ENCODE measurements at regions not wholly inside any gene's neighbourhood (a gene's known extent, or its start where the extent isn't known, plus 50 kb on each side); places are given as distances from the start of the nearest gene placed in this dataset.

DNA sequence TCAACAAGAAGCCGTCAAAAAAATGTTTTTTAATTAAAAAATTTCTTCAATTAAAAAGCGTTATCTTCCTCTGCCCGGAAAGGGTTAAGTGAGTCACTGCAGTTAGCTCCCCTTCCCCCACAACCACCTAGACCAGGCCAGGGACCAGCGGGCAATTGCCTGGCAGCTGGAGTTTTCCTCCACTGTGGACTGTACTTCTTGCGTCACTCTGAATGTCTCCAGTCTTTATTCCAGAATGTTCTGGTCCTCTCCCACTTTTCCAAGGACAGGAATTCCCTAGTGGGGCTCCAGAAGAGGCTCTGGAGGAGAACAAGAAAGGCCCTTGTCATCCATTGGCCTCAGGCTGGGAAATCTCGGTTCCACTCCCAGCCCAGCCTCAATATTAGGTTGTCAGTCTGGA is 114.0 kb downstream of the C9orf50 start:
- CTCF ChIA-PET = interaction anchor here (0.5 to 1.0 kb wide), 3 partner anchors 63 to 368 kb away, joined by 3 read pairs; no protein-coding TSS in a partner anchor
- Histone ChIP-seq H3K36me3 (ENCODE audit: control insufficient read depth in 1 of 2, insufficient read depth in 2 of 2, low read length in 2 of 2) (peaks cover 0 to 4% of the 10 kb centered on the region in 2 experiments; a peak in 1 of 4 replicates), H4K20me1 (ENCODE audit: insufficient read depth) (no peaks in the 10 kb centered on the region), H3K27ac (ENCODE audit: low read depth, low read length) (peak overlapping the region; percentile 100), H2AFZ (ENCODE audit: low read depth, low read length, poor library complexity, severe bottlenecking) (no peak overlapping the region), H3K4me1 (ENCODE audit: control insufficient read depth in 1 of 2, insufficient read depth in 2 of 2, low read length in 2 of 2) (peaks cover 50 to 74% of the 10 kb centered on the region in 2 experiments), H3K79me2 (ENCODE audit: insufficient read depth, low read length) (no peaks in the 10 kb centered on the region), H3K27me3 (ENCODE audit: insufficient read depth, low read length) (no peaks in the 10 kb centered on the region), H3K4me2 (ENCODE audit: low read length) (peak overlapping the region; percentile 71), H3K9me3 (ENCODE audit: control insufficient read depth in 1 of 2, insufficient read depth in 1 of 2, low read depth in 1 of 2, low read length in 2 of 2) (peaks cover 0 to 25% of the 10 kb centered on the region in 2 experiments; a peak in 1 of 4 replicates), H3K9ac (ENCODE audit: low read length) (peak overlapping the region; percentile 53), H3K4me3 (replicated peaks in 1 of 2; ENCODE audit: low read depth in 1 of 2, low read length in 2 of 2) (no peak overlapping the region), H3K9me2 (ENCODE audit: insufficient read depth) (no peaks in the 10 kb centered on the region)
- RAD21 ChIA-PET (ENCODE audit: low non-redundant PET in 1 of 2, low total read pairs in 2 of 2, uncharacterized antibody in 2 of 2, unreplicated experiment in 2 of 2) = no interaction called here
- no peak for TF ChIP-seq JUND (IDR thresholded peaks at IDR 0.05)
- no peak for TF ChIP-seq CBX3 (IDR thresholded peaks at IDR 0.05; ENCODE audit: low read depth)
- TF ChIP-seq, protein P1, sequence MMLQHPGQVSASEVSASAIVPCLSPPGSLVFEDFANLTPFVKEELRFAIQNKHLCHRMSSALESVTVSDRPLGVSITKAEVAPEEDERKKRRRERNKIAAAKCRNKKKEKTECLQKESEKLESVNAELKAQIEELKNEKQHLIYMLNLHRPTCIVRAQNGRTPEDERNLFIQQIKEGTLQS (IDR thresholded peaks at IDR 0.05) = no peak
- TF ChIP-seq ZFX (IDR thresholded peaks at IDR 0.05) = 0 out of 2 replicates have a peak, but pooled peaks have one; percentile 13
- TF ChIP-seq SRF (IDR thresholded peaks at IDR 0.05; ENCODE audit: low read depth) = no peak
- TF ChIP-seq ZNF274 (IDR thresholded peaks at IDR 0.05; ENCODE audit: low read depth, low read length) = no peak
- no peak for TF ChIP-seq EZH2phosphoT487 (IDR thresholded peaks at IDR 0.05; ENCODE audit: borderline replicate concordance)
- TF ChIP-seq, protein P2, sequence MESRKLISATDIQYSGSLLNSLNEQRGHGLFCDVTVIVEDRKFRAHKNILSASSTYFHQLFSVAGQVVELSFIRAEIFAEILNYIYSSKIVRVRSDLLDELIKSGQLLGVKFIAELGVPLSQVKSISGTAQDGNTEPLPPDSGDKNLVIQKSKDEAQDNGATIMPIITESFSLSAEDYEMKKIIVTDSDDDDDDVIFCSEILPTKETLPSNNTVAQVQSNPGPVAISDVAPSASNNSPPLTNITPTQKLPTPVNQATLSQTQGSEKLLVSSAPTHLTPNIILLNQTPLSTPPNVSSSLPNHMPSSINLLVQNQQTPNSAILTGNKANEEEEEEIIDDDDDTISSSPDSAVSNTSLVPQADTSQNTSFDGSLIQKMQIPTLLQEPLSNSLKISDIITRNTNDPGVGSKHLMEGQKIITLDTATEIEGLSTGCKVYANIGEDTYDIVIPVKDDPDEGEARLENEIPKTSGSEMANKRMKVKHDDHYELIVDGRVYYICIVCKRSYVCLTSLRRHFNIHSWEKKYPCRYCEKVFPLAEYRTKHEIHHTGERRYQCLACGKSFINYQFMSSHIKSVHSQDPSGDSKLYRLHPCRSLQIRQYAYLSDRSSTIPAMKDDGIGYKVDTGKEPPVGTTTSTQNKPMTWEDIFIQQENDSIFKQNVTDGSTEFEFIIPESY (IDR thresholded peaks at IDR 0.05; ENCODE audit: extremely low read depth, insufficient replicate concordance, low read length) = peak; percentile 25
- TF ChIP-seq YY1 (IDR thresholded peaks at IDR 0.05; ENCODE audit: extremely low read depth, insufficient replicate concordance, low read depth, low read length) = peak; percentile 36
- no peak for TF ChIP-seq POLR2A (IDR thresholded peaks at IDR 0.05; ENCODE audit: borderline replicate concordance, extremely low read depth, insufficient read depth, insufficient read length)
- TF ChIP-seq SIN3A (IDR thresholded peaks at IDR 0.05; ENCODE audit: low read depth) = no peak
- no peak for TF ChIP-seq CEBPB (IDR thresholded peaks at IDR 0.05; ENCODE audit: low read depth)
- no peak for TF ChIP-seq EGR1 (IDR thresholded peaks at IDR 0.05; ENCODE audit: low read depth)
- TF ChIP-seq CTCF (IDR thresholded peaks at IDR 0.05 in 2 of 3, conservative IDR thresholded peaks at IDR 0.05 in 1 of 3; ENCODE audit: borderline replicate concordance in 1 of 3, insufficient read depth in 1 of 3, low read depth in 2 of 3, low read length in 2 of 3) = no peak
- intact Hi-C loops (cut with micrococcal nuclease) = no loop called here
- ATAC-seq = peak; percentile 71
- POLR2A ChIA-PET = interaction anchor here (1.3 to 3.0 kb wide), 4 partner anchors 10 to 329 kb away, joined by 3 to 20 read pairs (median 4); partner anchors contain the start of gene IER5L
- no peak for DNase-seq (ENCODE audit: low read depth, low spot score)
- BruUV-seq (replicated peaks) = TSS peak; percentile 19
